A673 (cell line): ENCODE measurements at regions not wholly inside any gene's neighbourhood (a gene's known extent, or its start where the extent isn't known, plus 50 kb on each side); places are given as distances from the start of the nearest gene placed in this dataset.

Source experiments
- BruUV-seq: library from RNA; stranded (reverse); fragments of 400-500 nt; replicated peaks from 2 replicates; lab custom pipeline; 2021; lab: Mats Ljungman, UMichigan
- CTCF ChIA-PET: fragments of 300-600 bp; sonication (Branson Sonifier 250); formaldehyde crosslinking; loops from one replicate; lab custom pipeline; 2022; ENCODE audit warnings: antibody characterized with exemption; lab: Charles Lee
- POLR2A ChIA-PET: fragments of 300-600 bp; sonication (Branson Sonifier 250); formaldehyde crosslinking; loops from one replicate; lab custom pipeline; 2022; ENCODE audit warnings: antibody characterized with exemption; ENCODE audit not compliant: low non-redundant PET; lab: Charles Lee
- DNase-seq: peaks from one replicate; pipeline ENCODE4 v3.0.0-alpha.2; 2015; ENCODE audit warnings: low spot score
- H3K27ac ChIP-seq: fragments of 200-600 bp; sonication (generic); 2 replicates; pipeline ENCODE4 v1.5.1; 2016; ENCODE audit warnings: mixed run types, low read depth, mild to moderate bottlenecking, mixed read lengths, antibody characterized with exemption, low read length; ENCODE audit not compliant: poor library complexity, severe bottlenecking
- H3K27me3 ChIP-seq: fragments of 200-600 bp; sonication (generic); replicated peaks from 2 replicates; pipeline ENCODE4 v1.6.1; 2017; ENCODE audit warnings: mixed run types, low read depth, mild to moderate bottlenecking, mixed read lengths, antibody characterized with exemption, low read length; ENCODE audit not compliant: insufficient read depth, poor library complexity
- H3K36me3 ChIP-seq: fragments of 200-600 bp; sonication (generic); 2 replicates; pipeline ENCODE4 v1.6.1; 2016; ENCODE audit warnings: mixed run types, mild to moderate bottlenecking, mixed read lengths, antibody characterized with exemption, low read length; ENCODE audit not compliant: insufficient read depth, poor library complexity, severe bottlenecking
- H3K4me1 ChIP-seq: fragments of 200-600 bp; sonication (generic); 2 replicates; pipeline ENCODE4 v1.6.1; 2017; ENCODE audit warnings: mixed run types, mild to moderate bottlenecking, mixed read lengths, antibody characterized with exemption, low read length; ENCODE audit not compliant: insufficient read depth, poor library complexity, severe bottlenecking
- H3K4me3 ChIP-seq: fragments of 200-600 bp; sonication (generic); 2 replicates; pipeline ENCODE4 v1.5.1; 2016; ENCODE audit warnings: low read depth, mixed run types, mild to moderate bottlenecking, mixed read lengths, low read length; ENCODE audit not compliant: poor library complexity, severe bottlenecking
- H3K9me3 ChIP-seq: fragments of 200-600 bp; sonication (generic); 2 replicates; pipeline ENCODE4 v1.6.1; 2016; ENCODE audit warnings: mixed run types, low read depth, mild to moderate bottlenecking, mixed read lengths, antibody characterized with exemption, low read length; ENCODE audit not compliant: poor library complexity, severe bottlenecking
- CTCF ChIP-seq: fragments of 300-800, 200-600 bp; sonication (generic); conservative IDR thresholded peaks from 2 replicates; pipeline ENCODE4 v1.5.1; 2017; ENCODE audit warnings: low read depth, mild to moderate bottlenecking, antibody characterized with exemption, low read length, moderate library complexity, mixed read lengths
- EZH2 ChIP-seq: fragments of 200-600 bp; sonication (generic); IDR thresholded peaks from 2 replicates; pipeline ENCODE4 v1.6.1; 2017; ENCODE audit warnings: borderline replicate concordance, low read depth, mild to moderate bottlenecking, mixed read lengths, antibody characterized with exemption, low read length; ENCODE audit not compliant: poor library complexity, severe bottlenecking
- intact Hi-C: fragments of 100-400 bp; cut with micrococcal nuclease; formaldehyde crosslinking; loops from one replicate; pipeline ENCODE4 v1.10.0; 2022; ENCODE audit not compliant: unreplicated experiment

- no peak for DNase-seq
- Histone ChIP-seq H3K36me3 (no peaks in the 10 kb centered on the region), H3K27me3 (no peaks in the 10 kb centered on the region), H3K4me1 (no peaks in the 10 kb centered on the region), H3K4me3 (no peak overlapping the region), H3K27ac (no peak overlapping the region), H3K9me3 (no peaks in the 10 kb centered on the region)
- ChIA-PET POLR2A (no interaction called here), CTCF (no interaction called here)
- intact Hi-C loops, result no loop called here
- no peak for TF ChIP-seq CTCF
- no peak for TF ChIP-seq EZH2
- no TSS peak for BruUV-seq
Observed at GRCh38 chr6:23590498-23591126, 535.4 kb upstream of the NRSN1 start.

- no TSS peak for BruUV-seq
- no peaks in the 10 kb centered on the region for H3K27me3 ChIP-seq
- intact Hi-C loops, result no loop called here
- ChIA-PET POLR2A (no interaction called here), CTCF (no interaction called here)
- no peak overlapping the region for H3K27ac ChIP-seq
- no peak for TF ChIP-seq CTCF
- no peak for TF ChIP-seq EZH2
- no peak overlapping the region for H3K4me3 ChIP-seq
- H3K36me3 ChIP-seq, result no peaks in the 10 kb centered on the region
- no peak for DNase-seq
- no peaks in the 10 kb centered on the region for H3K9me3 ChIP-seq
- H3K4me1 ChIP-seq, result no peaks in the 10 kb centered on the region
Observed at GRCh38 chr6:23591761-23592160, 534.3 kb upstream of the NRSN1 start.

- CTCF ChIA-PET, result no interaction called here
- intact Hi-C loops, result no loop called here
- H3K36me3 ChIP-seq, result no peaks in the 10 kb centered on the region
- no peaks in the 10 kb centered on the region for H3K4me1 ChIP-seq
- no peaks in the 10 kb centered on the region for H3K27me3 ChIP-seq
- no peak overlapping the region for H3K27ac ChIP-seq
- no peaks in the 10 kb centered on the region for H3K9me3 ChIP-seq
- POLR2A ChIA-PET, result no interaction called here
- DNase-seq, result no peak
- no TSS peak for BruUV-seq
- no peak for TF ChIP-seq CTCF
- TF ChIP-seq EZH2, result no peak
- H3K4me3 ChIP-seq, result no peak overlapping the region
Observed at GRCh38 chr6:23600118-23600517, 525.9 kb upstream of the NRSN1 start.
